ENCODE measurements at regions not wholly inside any gene's neighbourhood (a gene's known extent, or its start where the extent isn't known, plus 50 kb on each side); places are given as distances from the start of the nearest gene placed in this dataset.

- DNase-seq (ENCODE audit: low read depth in 2 of 2): no peak
These were observed 95.6 kb upstream of the MKI67 start for GRCh38 chr10:128221807-128222206.

DNA sequence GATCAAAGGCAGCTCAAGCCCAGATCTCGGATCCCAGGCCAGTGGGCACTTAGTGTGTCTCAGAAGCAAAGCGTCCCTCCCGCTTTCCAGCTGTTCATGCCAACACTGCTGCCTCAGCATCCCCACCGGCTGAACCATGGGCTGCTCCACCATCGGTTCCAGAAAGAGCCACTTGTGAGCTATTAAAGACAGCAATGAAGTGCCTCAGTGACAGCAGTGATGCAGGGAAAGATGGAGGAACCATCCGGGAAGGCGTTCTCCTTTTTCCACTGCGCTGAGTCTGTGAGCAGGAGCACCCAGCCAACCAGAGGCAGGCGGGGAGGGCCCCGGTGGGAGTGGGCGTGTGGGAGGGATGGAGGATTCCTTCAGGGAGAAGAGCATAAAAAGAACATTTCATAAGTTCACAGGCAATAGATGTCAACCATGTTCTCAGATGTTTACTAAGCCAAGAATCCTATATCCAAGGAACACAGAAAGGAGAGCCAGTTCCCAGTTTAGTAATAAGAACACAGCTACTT is 96.2 kb upstream of the MKI67 start:
- no peak for DNase-seq (ENCODE audit: low read depth in 2 of 2)

GRCh38 chr10:128230401-128230800 is 104.2 kb upstream of the MKI67 start:
- no peak for DNase-seq (ENCODE audit: low read depth in 2 of 2)

- DNase-seq (ENCODE audit: low read depth in 2 of 2): no peak
These were observed 107.2 kb upstream of the MKI67 start for GRCh38 chr10:128233422-128233821.

- no peak for DNase-seq (ENCODE audit: low read depth in 2 of 2)
These were observed 111.5 kb upstream of the MKI67 start for GRCh38 chr10:128237710-128238109.

GRCh38 chr10:128241023-128241422 is 114.8 kb upstream of the MKI67 start:
- no peak for DNase-seq (ENCODE audit: low read depth in 2 of 2)

DNA sequence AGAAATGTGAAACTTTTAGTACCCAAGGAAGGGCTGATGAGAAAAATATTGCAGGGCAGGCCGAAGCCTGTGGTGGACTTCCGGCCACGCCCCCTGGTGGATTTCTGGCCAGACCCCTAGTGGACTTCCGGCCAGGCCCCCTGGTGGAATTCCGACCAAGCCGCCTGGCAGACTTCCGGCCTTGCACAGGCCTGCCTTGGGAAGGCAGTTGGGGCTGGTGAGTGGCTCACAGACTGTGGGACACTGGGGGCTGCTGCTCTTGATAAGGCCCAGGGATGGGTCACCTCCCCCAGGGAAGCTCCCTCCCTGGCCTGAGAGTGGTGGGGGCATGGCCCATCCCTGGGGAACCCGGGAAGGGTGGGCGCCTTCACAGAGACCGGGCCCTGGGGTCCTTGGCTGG is 116.4 kb upstream of the MKI67 start:
- DNase-seq (ENCODE audit: low read depth in 2 of 2): no peak

- no peak for DNase-seq (ENCODE audit: low read depth in 2 of 2)
These were observed 118.8 kb upstream of the MKI67 start for GRCh38 chr10:128245026-128245425.

DNA sequence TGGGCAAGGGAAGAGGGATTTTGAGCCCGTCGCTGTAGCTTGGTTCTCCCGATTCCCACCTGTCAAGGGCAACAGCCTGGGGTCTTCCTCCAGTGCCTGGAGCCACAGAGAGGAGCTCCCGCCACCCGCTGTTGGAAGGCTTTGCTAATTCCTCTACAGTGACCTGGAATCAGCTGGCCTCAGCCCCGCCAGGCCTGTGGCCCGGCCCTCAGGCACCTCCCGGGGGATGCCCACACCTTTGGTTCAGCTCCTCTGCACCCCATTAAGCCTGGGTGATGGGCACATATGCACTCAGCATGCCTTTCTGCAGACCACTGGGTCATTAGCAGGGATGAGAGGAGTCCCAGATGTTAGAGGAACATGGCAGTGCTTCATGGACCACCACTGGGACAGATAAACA is 121.4 kb upstream of the MKI67 start:
- no peak for DNase-seq (ENCODE audit: low read depth in 2 of 2)

- DNase-seq (ENCODE audit: low read depth in 2 of 2): no peak
These were observed 128.3 kb upstream of the MKI67 start for GRCh38 chr10:128254476-128254875.

- no peak for DNase-seq (ENCODE audit: low read depth in 2 of 2)
These were observed 131.2 kb upstream of the MKI67 start for GRCh38 chr10:128257428-128257827.

DNA sequence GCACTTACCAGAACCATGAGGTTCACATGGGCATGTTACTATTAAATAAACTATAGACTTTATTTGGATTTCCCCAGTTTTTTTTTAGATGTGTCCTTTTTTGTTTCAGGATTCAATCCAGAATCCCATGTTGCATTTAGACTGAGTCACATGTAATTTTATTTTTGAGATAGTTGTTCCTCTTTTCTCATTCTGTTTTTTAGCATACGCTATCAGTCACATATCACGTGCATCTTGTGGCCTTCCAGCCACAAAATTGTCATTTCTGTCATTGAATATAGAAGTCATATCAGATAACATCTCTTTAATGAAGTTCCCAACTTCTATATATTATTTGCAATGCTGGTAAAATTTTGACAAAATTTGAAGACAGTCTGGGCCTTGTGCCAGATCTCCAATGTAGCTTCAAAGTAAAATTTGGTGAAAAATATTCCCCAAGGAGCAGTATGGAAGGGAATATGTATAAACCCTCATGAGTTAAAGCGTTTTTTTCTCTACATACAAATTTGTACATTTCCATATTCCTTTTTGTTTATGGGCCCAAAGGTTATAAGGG is 132.3 kb upstream of the MKI67 start:
- no peak for DNase-seq (ENCODE audit: low read depth in 2 of 2)

GRCh38 chr10:128263891-128264688 is 137.9 kb upstream of the MKI67 start:
- no peak for DNase-seq (ENCODE audit: low read depth in 2 of 2)

- DNase-seq (ENCODE audit: low read depth in 2 of 2): no peak
These were observed 139.4 kb upstream of the MKI67 start for GRCh38 chr10:128265596-128265995.

DNA sequence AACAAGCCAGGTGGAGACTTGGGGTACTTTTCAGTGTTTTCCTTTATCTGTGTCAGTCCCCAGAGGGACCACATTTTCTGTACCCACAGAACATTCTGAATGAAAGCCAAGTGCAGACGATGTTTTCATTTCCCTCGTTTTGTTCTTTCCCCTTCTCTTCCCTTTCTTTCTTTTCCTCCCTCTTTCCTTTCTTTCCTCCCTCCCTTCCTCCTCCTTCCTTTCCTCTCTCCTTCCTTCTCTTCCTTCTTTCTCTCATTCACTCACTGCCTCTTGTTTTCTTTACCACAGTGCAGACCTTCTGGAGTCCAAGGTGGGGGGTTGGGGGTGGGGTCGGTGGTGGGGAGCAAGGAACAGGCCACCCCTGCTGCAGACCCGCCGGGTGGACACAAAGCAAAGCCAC is 141.4 kb upstream of the MKI67 start:
- no peak for DNase-seq (ENCODE audit: low read depth in 2 of 2)

DNA sequence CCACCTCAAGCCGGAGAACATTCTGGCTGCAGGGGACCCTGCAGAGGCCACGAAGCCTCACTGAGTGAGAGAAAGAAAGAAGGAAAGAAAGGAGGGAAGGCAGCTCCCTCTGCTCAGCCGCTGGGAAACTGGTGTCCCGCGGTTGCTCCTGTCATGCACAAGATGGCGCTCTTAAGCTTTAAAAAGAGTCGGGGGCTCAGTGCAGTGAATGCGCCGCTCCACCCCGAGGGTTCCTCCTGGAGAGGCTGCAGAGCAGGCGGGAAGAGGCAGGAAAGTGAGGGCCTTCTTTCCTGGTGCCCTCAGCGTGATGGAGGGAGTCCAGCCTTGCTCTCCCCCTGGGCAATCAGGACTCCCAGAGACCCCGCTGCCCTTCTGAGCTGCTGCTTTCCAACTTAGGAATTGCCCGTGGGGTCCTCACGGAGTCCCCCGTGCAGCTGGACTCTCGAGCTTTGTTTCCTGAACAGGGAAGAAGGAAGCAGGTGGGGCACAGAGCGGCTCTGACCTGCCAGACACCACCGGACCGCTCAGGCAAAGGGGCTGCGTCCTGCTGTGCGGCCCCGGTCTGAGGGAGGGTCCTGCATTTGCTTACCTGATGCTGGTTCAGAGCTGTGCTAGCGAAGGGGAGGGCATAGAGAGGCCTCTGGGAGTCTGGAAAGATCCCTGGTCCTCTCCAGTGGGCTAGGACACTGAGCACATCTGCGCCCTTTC is 141.9 kb upstream of the MKI67 start:
- no peak for DNase-seq (ENCODE audit: low read depth in 2 of 2)

DNA sequence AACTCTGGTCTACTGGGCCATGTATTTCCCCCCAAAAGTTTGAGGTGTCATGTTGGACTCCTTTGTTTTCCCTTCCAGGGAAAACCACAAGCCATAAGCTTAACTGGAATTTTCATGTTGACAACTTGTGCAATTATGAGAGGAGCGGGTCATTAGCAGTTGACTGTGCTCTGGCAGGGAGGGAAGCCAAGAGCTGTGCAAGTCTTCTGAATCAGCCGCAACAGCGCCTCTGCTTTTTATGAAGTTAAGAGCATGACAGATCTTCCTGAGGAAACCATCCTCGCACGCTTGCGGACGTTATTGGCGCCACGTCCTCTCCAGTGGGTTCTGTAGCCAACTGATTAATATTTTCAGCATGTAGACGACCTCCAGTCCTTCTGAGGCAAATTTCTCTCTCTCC is 148.7 kb upstream of the MKI67 start:
- no peak for DNase-seq (ENCODE audit: low read depth in 2 of 2)

- no peak for DNase-seq (ENCODE audit: low read depth in 2 of 2)
These were observed 149.4 kb upstream of the MKI67 start for GRCh38 chr10:128275388-128276177.

GRCh38 chr10:128277267-128277840 is 151.1 kb upstream of the MKI67 start:
- DNase-seq (ENCODE audit: low read depth in 2 of 2): no peak

GRCh38 chr10:128278362-128278761 is 152.1 kb upstream of the MKI67 start:
- DNase-seq (ENCODE audit: low read depth in 2 of 2): no peak

DNA sequence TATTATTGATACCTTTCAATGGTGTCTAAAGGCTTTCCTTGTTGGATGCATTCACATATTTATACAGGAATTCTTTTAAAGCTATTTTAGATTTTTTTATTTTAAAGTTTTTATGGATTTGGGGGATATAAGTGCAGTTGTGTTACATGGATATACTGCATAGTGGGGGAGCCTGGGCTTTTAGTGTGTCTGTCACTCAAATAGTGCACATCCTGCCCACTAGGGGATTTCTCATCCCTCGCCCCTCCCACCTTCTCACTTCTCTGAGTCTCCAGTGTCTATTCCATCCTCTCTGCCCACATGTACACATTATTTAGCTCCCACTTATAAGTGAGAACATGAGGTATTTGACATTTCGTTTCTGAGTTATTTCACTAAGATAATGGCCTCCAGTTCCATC is 154.0 kb upstream of the MKI67 start:
- no peak for DNase-seq (ENCODE audit: low read depth in 2 of 2)

GRCh38 chr10:128281343-128281742 is 155.1 kb upstream of the MKI67 start:
- DNase-seq (ENCODE audit: low read depth in 2 of 2): no peak
